Stimulated activated CD8-positive, alpha-beta memory T cell treated with anti-CD3 and anti-CD28 coated beads, Interleukin-4, amount 100 ng/mL, for 4 hours (primary cell): ENCODE measurements at regions not wholly inside any gene's neighbourhood (a gene's known extent, or its start where the extent isn't known, plus 50 kb on each side); places are given as distances from the start of the nearest gene placed in this dataset.
"Not testable (repeated sequence)": the region's sequence is repeated elsewhere in the genome, so short reads cannot be mapped to it uniquely, and the experiment has no call there.

ENCODE experiments used
- DNase-seq, 2 donors: peaks; one replicate each; pipeline ENCODE4 v3.0.0-alpha.2; 2020; ENCODE audit warnings: low read depth in 2 of 2, low spot score in 1 of 2

DNA sequence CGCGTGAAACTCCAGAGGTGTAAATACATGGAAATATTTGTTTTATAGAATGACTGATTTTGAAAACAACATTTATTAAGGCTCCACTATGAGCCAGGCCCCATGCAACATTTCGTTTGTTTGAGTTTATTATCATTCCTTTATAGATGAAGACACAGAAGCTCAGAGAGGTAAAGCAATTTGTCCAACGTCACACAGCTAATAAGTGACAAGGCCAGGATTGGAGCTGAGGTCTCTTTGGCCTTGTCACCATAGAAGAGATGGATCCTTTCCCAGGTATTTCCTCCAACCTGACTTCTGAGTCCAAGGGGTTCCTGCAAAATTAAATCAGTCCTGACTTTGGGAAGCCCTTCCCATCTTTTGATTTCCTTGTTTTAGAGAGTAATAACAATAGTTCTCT is 98.0 kb downstream of the SYF2 start:
- DNase-seq: no peak

GRCh38 chr1:25131794-25132193 is 100.5 kb downstream of the SYF2 start:
- DNase-seq: no peak

DNA sequence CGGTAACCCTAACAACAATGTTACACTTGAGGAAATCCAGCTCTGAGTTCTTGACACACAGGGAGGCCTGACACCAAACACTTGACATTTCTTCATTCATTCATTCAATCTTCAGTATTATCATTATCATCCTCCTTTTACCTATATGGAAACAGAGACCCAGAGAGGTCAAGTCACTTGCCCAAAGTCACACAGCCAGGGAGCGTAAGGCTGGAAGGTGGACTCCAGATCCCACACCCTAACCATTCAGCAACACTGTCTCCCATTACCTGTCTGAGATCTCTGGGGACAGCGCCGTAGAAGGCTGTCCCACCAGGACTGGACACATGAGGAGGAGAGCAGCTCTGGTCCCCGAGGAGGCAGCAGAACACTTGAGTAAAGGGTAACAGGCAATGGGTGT is 101.4 kb downstream of the SYF2 start:
- DNase-seq: no peak

- no peak for DNase-seq
These were observed 102.9 kb downstream of the SYF2 start for GRCh38 chr1:25129380-25129779.

DNA sequence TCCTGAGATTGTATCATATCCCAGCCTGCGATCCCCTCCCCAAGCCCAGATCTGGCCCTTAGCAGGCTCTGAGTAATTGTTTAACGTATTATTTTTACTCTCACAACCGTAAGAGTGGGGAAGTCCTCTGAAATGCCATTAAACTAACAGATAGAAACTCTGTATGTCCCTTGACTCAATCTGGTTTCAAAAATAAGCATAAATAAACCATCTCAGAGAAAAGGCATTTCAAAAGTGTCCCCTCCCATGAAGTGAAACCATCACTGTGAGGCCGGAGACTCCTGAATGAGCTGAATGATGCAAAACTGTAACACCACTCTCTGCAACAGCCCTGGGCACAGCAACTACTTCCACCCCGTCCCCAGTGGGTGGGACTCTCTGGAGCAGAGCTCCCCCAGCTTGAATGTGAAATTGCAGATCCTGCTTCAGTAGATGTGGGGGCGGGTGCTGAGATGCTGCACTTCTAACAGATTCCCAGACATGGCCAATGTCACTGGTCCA is 104.1 kb downstream of the SYF2 start:
- no peak for DNase-seq

DNA sequence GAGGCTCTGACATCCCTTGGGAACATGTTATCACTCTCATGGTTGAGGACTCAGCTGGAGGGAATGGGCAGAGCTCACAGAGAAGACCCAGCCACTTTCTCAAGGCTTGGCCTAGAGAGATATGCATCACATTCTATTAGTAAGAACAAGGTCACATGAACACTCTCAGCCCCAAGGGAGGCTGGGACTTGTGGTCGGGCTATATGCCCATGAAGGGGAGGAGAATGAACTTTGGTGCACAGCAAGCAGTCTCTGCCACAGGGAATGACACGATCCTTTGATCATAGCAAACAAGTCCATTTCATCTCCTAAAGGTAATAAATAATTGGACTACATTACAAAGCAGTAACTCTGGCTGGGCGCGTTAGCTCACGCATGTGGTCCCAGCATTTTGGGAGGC is 105.7 kb downstream of the SYF2 start:
- no peak for DNase-seq

- DNase-seq: no peak
These were observed 108.8 kb downstream of the SYF2 start for GRCh38 chr1:25123551-25123950.

GRCh38 chr1:25122747-25123146 is 109.6 kb downstream of the SYF2 start:
- no peak for DNase-seq

DNA sequence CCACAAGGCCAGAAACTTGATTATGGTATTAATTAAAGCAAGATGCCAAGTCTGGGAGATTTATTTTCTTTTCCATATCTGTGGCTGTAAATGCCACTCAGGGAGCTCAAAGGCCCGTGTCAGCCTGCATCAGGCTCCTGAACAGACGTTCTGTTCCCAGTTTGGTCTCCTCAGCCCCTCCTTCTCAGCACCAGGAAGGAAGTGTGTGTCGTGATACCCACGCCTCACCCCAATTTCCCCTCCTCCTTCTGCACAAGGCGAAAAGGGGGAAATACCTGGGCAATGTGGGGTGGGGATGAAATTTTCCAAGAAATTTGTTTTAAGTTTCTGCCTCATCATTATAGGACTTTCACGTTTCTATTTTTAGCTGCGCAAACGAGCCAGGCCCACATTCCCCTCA is 112.0 kb downstream of the SYF2 start:
- no peak for DNase-seq

GRCh38 chr1:25118546-25118945 is 113.8 kb downstream of the SYF2 start:
- DNase-seq: no peak

DNA sequence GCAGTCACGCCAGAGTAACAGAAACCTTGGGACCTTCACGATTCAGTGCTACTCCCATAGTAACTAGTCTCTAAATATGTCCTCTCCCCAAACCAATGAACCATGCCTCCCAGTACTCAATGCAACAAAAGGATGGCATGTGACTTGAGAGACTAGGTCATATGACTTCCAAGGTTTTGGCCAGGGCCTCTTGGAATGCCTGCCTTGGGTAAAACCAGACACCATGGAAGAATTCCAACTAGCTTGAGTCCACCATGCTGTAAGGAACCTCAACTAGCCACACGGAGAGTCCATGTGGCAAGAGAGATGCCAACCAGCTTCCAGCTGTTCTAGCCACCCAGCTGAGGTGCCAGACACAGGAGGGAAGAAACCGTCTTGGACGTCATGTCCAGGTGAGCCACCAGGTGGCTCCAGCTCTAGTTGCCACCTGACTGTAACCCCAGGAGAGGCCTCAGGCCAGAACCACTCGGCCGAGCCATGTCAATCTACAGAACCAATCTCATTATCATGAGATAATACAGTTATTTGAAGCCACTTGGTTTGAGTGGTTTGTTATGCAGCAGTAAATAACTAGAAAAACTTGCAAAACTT is 115.0 kb downstream of the SYF2 start:
- no peak for DNase-seq

- no peak for DNase-seq
These were observed 115.5 kb downstream of the SYF2 start for GRCh38 chr1:25116832-25117231.

DNA sequence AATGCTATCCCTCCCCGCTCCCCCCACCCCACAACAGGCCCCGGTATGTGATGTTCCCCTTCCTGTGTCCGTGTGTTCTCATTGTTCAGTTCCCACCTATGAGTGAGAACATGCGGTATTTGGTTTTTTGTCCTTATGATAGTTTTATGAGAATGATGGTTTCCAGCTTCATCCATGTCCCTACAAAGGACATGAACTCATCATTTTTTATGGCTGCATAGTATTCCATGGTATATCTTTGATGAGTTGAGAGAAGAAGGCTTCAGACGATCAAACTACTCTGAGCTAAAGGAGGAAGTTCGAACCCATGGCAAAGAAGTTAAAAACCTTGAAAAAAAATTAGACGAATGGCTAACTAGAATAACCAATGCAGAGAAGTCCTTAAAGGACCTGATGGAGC is 116.2 kb downstream of the SYF2 start:
- not testable (repeated sequence) for DNase-seq

- no peak for DNase-seq
These were observed 118.6 kb downstream of the SYF2 start for GRCh38 chr1:25113731-25114130.

GRCh38 chr1:25113086-25113485 is 119.2 kb downstream of the SYF2 start:
- DNase-seq: no peak

GRCh38 chr1:25112400-25112799 is 119.9 kb downstream of the SYF2 start:
- no peak for DNase-seq

DNA sequence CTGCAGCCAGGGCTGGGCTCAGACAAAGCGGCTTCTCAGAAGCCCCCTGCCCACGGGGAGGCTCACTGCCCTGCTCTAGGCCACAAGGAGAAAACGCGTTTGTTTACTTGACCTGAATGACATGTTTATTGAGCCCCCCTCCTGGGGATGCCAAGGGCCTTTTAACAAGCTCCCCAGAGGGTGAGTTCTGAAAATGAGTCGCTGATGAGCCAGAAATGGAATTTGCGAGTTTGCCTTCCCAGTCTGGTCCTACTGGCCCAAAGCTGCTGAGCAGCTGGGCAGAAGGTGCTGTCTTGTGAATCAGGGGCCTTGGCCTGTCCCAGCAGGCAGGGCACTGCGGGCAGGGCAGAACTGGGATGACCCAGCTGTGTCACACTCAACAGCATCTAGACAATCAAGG is 120.6 kb downstream of the SYF2 start:
- DNase-seq: no peak

DNA sequence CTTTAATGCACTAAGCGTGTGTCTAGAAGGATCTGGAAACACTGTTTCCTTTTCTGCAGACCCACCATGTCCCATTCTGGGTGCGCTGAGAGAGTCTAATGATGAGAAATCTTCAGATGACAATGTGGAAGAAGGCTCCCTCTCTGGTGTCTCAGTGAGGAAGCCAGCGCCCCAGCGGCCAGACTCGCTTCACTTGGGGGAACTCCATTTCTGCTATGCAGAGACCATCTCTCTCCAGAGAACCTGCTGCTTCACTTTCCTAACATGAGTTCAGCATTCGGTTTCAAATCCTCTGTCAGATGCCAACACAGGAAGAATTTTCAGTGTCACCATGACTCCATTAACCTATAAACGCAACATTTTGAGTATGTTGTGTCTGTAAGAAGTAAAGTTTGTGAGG is 121.8 kb downstream of the SYF2 start:
- DNase-seq: no peak

DNA sequence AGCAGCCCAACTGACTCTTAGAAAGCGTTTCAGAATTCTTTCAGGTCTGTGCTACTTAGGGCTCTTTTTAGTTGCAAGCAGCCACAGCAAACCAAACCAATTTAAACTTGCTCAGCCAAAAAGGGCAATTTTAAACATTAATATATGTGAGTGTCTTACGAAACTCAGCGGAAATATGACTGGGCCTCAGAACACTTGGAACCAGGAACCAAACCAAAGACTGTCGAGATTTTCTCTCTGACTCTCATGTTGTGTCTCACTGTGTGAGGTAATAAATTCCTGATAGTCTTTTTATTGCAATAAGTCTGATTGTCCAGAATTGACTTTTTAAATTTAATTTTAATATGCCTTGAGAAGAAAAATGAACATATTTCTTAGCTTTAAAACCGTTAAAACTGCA is 122.3 kb downstream of the SYF2 start:
- no peak for DNase-seq

DNA sequence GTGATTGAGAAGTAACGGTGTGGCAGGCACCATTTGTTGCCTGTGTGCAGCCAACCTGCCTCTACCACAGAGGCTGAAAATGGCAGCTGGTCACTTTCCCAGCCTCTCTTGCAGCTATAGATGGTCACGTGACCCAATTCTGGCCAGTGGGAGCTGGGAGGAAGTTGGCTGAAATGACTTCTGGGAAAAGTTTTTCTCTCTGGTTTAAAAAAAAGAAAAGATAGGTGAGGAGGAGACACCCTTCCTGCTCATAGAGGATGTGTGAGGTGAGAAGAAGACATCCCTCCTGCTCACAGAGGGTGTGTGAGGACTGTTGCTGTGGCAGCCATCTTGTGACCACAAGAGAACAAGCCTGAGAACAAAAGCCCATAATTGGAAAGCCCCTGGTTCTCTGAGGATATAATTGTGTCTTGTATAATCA is 122.8 kb downstream of the SYF2 start:
- no peak for DNase-seq

- DNase-seq: no peak
These were observed 124.7 kb downstream of the SYF2 start for GRCh38 chr1:25107643-25108010.

- no peak for DNase-seq
These were observed 125.2 kb downstream of the SYF2 start for GRCh38 chr1:25106976-25107642.

DNA sequence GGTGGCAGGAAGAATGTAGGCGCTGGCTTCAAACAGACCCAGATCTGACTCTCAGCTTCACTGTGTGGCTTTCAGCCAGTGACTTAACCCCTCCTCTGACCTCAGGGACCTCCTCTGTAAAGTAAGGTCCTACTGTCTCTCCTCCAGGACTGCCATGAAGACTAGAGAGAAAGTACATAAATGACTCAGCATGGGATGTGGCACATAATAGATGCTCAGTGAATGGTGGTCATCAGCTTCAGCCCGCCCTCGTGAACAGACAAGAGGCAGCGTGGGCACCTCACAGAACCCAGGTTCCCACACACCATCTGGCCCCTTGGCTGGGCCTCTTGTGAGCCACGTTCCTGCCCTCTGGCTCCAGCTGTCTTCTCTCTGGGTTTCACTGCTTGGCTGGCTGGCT is 126.0 kb downstream of the SYF2 start:
- no peak for DNase-seq
